ENCODE measurements at regions not wholly inside any gene's neighbourhood (a gene's known extent, or its start where the extent isn't known, plus 50 kb on each side); places are given as distances from the start of the nearest gene placed in this dataset.

DNA sequence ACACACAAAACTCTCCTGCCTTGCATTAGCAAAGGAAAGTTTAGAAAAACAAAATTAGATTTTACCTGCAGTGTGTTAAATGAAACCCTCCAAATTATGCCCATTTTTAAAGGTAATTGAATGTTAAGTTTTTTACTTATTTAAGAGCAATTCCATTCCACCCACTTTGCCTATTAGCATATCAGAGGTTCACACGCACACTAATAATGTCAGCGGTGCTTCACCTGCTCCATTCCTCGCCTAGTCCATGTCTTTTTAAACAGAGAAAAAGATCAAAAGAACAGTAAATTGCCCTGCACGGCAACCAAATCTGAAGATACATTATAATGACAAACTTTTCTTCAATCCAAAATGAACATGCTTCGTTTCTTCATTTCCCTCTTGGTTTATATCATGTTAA, 97.3 kb upstream of the LRRN1 start:
- no peak for DNase-seq (ENCODE audit: low spot score)
- ChIA-PET CTCF (no interaction called here), POLR2A (ENCODE audit: low non-redundant PET) (no interaction called here)
- TF ChIP-seq, protein P1, sequence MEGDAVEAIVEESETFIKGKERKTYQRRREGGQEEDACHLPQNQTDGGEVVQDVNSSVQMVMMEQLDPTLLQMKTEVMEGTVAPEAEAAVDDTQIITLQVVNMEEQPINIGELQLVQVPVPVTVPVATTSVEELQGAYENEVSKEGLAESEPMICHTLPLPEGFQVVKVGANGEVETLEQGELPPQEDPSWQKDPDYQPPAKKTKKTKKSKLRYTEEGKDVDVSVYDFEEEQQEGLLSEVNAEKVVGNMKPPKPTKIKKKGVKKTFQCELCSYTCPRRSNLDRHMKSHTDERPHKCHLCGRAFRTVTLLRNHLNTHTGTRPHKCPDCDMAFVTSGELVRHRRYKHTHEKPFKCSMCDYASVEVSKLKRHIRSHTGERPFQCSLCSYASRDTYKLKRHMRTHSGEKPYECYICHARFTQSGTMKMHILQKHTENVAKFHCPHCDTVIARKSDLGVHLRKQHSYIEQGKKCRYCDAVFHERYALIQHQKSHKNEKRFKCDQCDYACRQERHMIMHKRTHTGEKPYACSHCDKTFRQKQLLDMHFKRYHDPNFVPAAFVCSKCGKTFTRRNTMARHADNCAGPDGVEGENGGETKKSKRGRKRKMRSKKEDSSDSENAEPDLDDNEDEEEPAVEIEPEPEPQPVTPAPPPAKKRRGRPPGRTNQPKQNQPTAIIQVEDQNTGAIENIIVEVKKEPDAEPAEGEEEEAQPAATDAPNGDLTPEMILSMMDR (conservative IDR thresholded peaks at IDR 0.05; ENCODE audit: low read depth, low read length), result no peak
- TF ChIP-seq EZH2 (IDR thresholded peaks at IDR 0.05; ENCODE audit: borderline replicate concordance, low read depth, low read length, poor library complexity, severe bottlenecking), result no peak
- Histone ChIP-seq H3K4me3 (ENCODE audit: low read depth, low read length, poor library complexity, severe bottlenecking) (no peak overlapping the region), H3K36me3 (ENCODE audit: insufficient read depth, low read length, poor library complexity, severe bottlenecking) (no peaks in the 10 kb centered on the region), H3K27ac (ENCODE audit: low read depth, low read length, poor library complexity, severe bottlenecking) (no peak overlapping the region), H3K27me3 (replicated peaks; ENCODE audit: insufficient read depth, low read depth, low read length, poor library complexity) (no peaks in the 10 kb centered on the region), H3K4me1 (ENCODE audit: insufficient read depth, low read length, poor library complexity, severe bottlenecking) (no peaks in the 10 kb centered on the region), H3K9me3 (ENCODE audit: low read depth, low read length, poor library complexity, severe bottlenecking) (peaks cover 13% of the 10 kb centered on the region)
- BruUV-seq (replicated peaks), result no TSS peak
- intact Hi-C loops (cut with micrococcal nuclease; ENCODE audit: unreplicated experiment), result no loop called here

DNA sequence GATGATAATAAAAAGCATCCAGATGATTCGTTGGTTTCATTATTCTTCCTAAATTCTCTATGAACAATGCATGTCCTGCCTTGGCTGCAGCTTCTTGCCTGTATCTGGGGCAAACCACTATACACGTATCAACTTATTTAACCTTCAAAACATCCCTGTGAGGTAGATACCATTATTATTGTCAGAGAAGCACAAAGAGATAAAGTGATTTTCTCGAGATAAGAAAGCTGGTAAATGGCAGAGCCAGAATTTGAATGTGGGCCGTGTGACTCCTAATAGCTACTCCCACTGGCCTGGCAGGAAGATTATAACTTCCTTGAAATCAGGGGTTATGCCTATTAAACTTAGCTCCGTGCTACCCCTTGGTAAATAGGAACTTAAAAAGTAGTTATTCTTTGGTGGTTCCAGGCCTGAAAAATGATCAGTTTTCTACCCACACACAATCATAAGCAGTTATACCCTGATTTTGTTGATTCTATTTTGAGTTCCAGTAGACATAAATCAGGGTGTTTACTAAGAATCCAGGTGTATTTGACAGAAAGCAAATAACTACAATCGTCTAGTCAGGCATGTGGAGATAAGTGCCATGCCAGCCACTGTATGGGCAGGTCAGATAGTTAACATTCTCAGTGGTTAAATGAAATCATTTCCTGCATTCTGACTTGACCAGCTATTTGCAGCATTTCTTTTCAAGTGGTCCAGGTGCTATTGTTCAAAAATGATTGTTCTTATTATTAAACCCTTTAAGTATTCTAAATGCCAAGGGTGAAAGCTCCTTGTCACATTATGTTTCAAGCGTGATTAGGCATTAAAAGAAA, 99.2 kb upstream of the LRRN1 start:
- no TSS peak for BruUV-seq (replicated peaks)
- no peak for DNase-seq (ENCODE audit: low spot score)
- POLR2A ChIA-PET (ENCODE audit: low non-redundant PET), result no interaction called here

GRCh38 chr3:3699407-3699806, 99.8 kb upstream of the LRRN1 start:
- Histone ChIP-seq H3K27me3 (replicated peaks; ENCODE audit: insufficient read depth, low read depth, low read length, poor library complexity) (no peaks in the 10 kb centered on the region), H3K27ac (ENCODE audit: low read depth, low read length, poor library complexity, severe bottlenecking) (no peak overlapping the region), H3K4me1 (ENCODE audit: insufficient read depth, low read length, poor library complexity, severe bottlenecking) (no peaks in the 10 kb centered on the region), H3K36me3 (ENCODE audit: insufficient read depth, low read length, poor library complexity, severe bottlenecking) (no peaks in the 10 kb centered on the region), H3K9me3 (ENCODE audit: low read depth, low read length, poor library complexity, severe bottlenecking) (peaks cover 17% of the 10 kb centered on the region), H3K4me3 (ENCODE audit: low read depth, low read length, poor library complexity, severe bottlenecking) (no peak overlapping the region)
- CTCF ChIA-PET, result no interaction called here
- intact Hi-C loops (cut with micrococcal nuclease; ENCODE audit: unreplicated experiment), result no loop called here
- no peak for TF ChIP-seq EZH2 (IDR thresholded peaks at IDR 0.05; ENCODE audit: borderline replicate concordance, low read depth, low read length, poor library complexity, severe bottlenecking)
- TF ChIP-seq, protein P1 (conservative IDR thresholded peaks at IDR 0.05; ENCODE audit: low read depth, low read length), result no peak
- BruUV-seq (replicated peaks), result no TSS peak
- POLR2A ChIA-PET (ENCODE audit: low non-redundant PET), result no interaction called here
- no peak for DNase-seq (ENCODE audit: low spot score)

More for the DNA sequence above, 99.2 kb upstream of the LRRN1 start:
- intact Hi-C loops (cut with micrococcal nuclease; ENCODE audit: unreplicated experiment), result no loop called here
- Histone ChIP-seq H3K4me1 (ENCODE audit: insufficient read depth, low read length, poor library complexity, severe bottlenecking) (no peaks in the 10 kb centered on the region), H3K36me3 (ENCODE audit: insufficient read depth, low read length, poor library complexity, severe bottlenecking) (no peaks in the 10 kb centered on the region), H3K9me3 (ENCODE audit: low read depth, low read length, poor library complexity, severe bottlenecking) (peaks cover 17% of the 10 kb centered on the region), H3K27ac (ENCODE audit: low read depth, low read length, poor library complexity, severe bottlenecking) (no peak overlapping the region), H3K27me3 (replicated peaks; ENCODE audit: insufficient read depth, low read depth, low read length, poor library complexity) (no peaks in the 10 kb centered on the region), H3K4me3 (ENCODE audit: low read depth, low read length, poor library complexity, severe bottlenecking) (no peak overlapping the region)
- no peak for TF ChIP-seq EZH2 (IDR thresholded peaks at IDR 0.05; ENCODE audit: borderline replicate concordance, low read depth, low read length, poor library complexity, severe bottlenecking)
- TF ChIP-seq, protein P1 (conservative IDR thresholded peaks at IDR 0.05; ENCODE audit: low read depth, low read length), result no peak
- CTCF ChIA-PET, result no interaction called here

Measured in A673 (cell line).